GM23338 (cell line): ENCODE measurements at regions not wholly inside any gene's neighbourhood (a gene's known extent, or its start where the extent isn't known, plus 50 kb on each side); places are given as distances from the start of the nearest gene placed in this dataset.

ENCODE experiments used
- ATAC-seq: fragments of 200-7000 bp; cut with Tn5 transposase; 3 replicates; pipeline ENCODE4 v1.9.1; 2020
- DNase-seq: peaks from one replicate; pipeline ENCODE4 v3.0.0-alpha.2; 2015; ENCODE audit warnings: low spot score
- H2AFZ ChIP-seq: fragments of 200-600 bp; sonication (generic); 2 replicates; pipeline ENCODE4 v1.8.0; 2016; ENCODE audit warnings: antibody characterized with exemption, mild to moderate bottlenecking, moderate library complexity
- H3F3A ChIP-seq: fragments of 200-600 bp; sonication (generic); replicated peaks from 2 replicates; pipeline ENCODE4 v1.8.0; 2017; ENCODE audit warnings: antibody characterized with exemption, mixed run types, low read depth
- H3K27ac ChIP-seq: fragments of 200-600 bp; sonication (generic); 2 replicates; pipeline ENCODE4 v1.6.1; 2016; ENCODE audit warnings: low read depth
- H3K27me3 ChIP-seq: fragments of 200-600 bp; sonication (generic); 2 replicates; pipeline ENCODE4 v1.8.0; 2016; ENCODE audit warnings: mild to moderate bottlenecking, mixed run types, moderate library complexity; ENCODE audit not compliant: insufficient read depth
- H3K36me3 ChIP-seq: fragments of 200-600 bp; sonication (generic); 2 replicates; pipeline ENCODE4 v1.8.0; 2016; ENCODE audit warnings: mild to moderate bottlenecking; ENCODE audit not compliant: insufficient read depth
- H3K4me1 ChIP-seq: fragments of 200-600 bp; sonication (generic); 2 replicates; pipeline ENCODE4 v1.8.0; 2016; ENCODE audit warnings: mild to moderate bottlenecking, moderate library complexity; ENCODE audit not compliant: insufficient read depth
- H3K4me2 ChIP-seq: fragments of 200-600 bp; sonication (generic); 2 replicates; pipeline ENCODE4 v1.7.1; 2017; ENCODE audit warnings: mixed run types
- H3K4me3 ChIP-seq: fragments of 200-600 bp; sonication (generic); 2 replicates; pipeline ENCODE4 v1.6.1; 2016; ENCODE audit warnings: mixed run types
- H3K79me2 ChIP-seq: fragments of 200-600 bp; sonication (generic); replicated peaks from 2 replicates; pipeline ENCODE4 v1.8.0; 2017; ENCODE audit warnings: mild to moderate bottlenecking; ENCODE audit not compliant: insufficient read depth
- H3K9me2 ChIP-seq: fragments of 200-600 bp; sonication (generic); 2 replicates; pipeline ENCODE4 v1.8.0; 2017; ENCODE audit not compliant: insufficient read depth
- H4K20me1 ChIP-seq: fragments of 200-600 bp; sonication (generic); replicated peaks from 2 replicates; pipeline ENCODE4 v1.8.0; 2017; ENCODE audit warnings: mild to moderate bottlenecking; ENCODE audit not compliant: insufficient read depth
- H3K27ac Mint-ChIP-seq: 2 replicates; pipeline ENCODE4 v1.8.0; 2020; ENCODE audit warnings: inconsistent platforms, mild to moderate bottlenecking, moderate library complexity, mixed read lengths
- H3K27me3 Mint-ChIP-seq: 3 replicates; pipeline ENCODE4 v1.8.0; 2022; ENCODE audit warnings: low read depth, mild to moderate bottlenecking, moderate library complexity, mixed read lengths, inconsistent platforms; ENCODE audit not compliant: insufficient read depth, poor library complexity
- H3K36me3 Mint-ChIP-seq: 3 replicates; pipeline ENCODE4 v1.8.0; 2021; ENCODE audit warnings: low read depth, mild to moderate bottlenecking, inconsistent platforms, moderate library complexity, mixed read lengths
- H3K4me1 Mint-ChIP-seq: 3 replicates; pipeline ENCODE4 v1.8.0; 2020; ENCODE audit warnings: mild to moderate bottlenecking, inconsistent platforms, mixed read lengths
- H3K4me3 Mint-ChIP-seq: 3 replicates; pipeline ENCODE4 v1.8.0; 2021; ENCODE audit warnings: moderate library complexity, mild to moderate bottlenecking, inconsistent platforms, mixed read lengths
- H3K9me3 Mint-ChIP-seq: 3 replicates; pipeline ENCODE4 v1.8.0; 2020; ENCODE audit warnings: moderate library complexity, mild to moderate bottlenecking, inconsistent platforms, mixed read lengths
- CREB1 ChIP-seq: fragments of 250-450 bp; sonication (Bioruptor Pico); IDR thresholded peaks from 2 replicates; pipeline ENCODE4 v1.5.0; 2020; ENCODE audit warnings: low read depth, mild to moderate bottlenecking, moderate library complexity
- EZH2 ChIP-seq: fragments of 200-600 bp; sonication (generic); IDR thresholded peaks from one replicate; pipeline ENCODE4 v1.8.0; 2017; ENCODE audit warnings: antibody characterized with exemption, mild to moderate bottlenecking, low read depth; ENCODE audit not compliant: unreplicated experiment
- EZH2phosphoT487 ChIP-seq: fragments of 200-600 bp; sonication (generic); IDR thresholded peaks from one replicate; pipeline ENCODE4 v1.8.1; 2018; ENCODE audit warnings: antibody characterized with exemption; ENCODE audit not compliant: unreplicated experiment
- JUNB ChIP-seq: IDR thresholded peaks from one replicate; pipeline ENCODE4 v1.6.1; 2016; ENCODE audit warnings: antibody characterized with exemption; ENCODE audit not compliant: unreplicated experiment
- NANOG ChIP-seq: IDR thresholded peaks from 2 replicates; pipeline ENCODE4 v1.6.1; 2016; ENCODE audit warnings: antibody characterized with exemption, borderline replicate concordance
- POLR2AphosphoS5 ChIP-seq: IDR thresholded peaks from 2 replicates; pipeline ENCODE4 v1.6.1; 2016; ENCODE audit warnings: antibody characterized with exemption, low read depth
- STAT1 ChIP-seq: IDR thresholded peaks from one replicate; pipeline ENCODE4 v1.6.1; 2016; ENCODE audit warnings: antibody characterized with exemption; ENCODE audit not compliant: unreplicated experiment
- ZNF331 ChIP-seq: fragments of 250-450 bp; sonication (Bioruptor Pico); IDR thresholded peaks from 2 replicates; pipeline ENCODE4 v1.5.0; 2020; ENCODE audit warnings: low read depth, mild to moderate bottlenecking, moderate library complexity
- TF ChIP-seq, protein P1 (sequence below), 2 experiments: fragments of 200-600 bp in 1 of 2; sonication (generic) in 1 of 2; conservative IDR thresholded peaks; 2 replicates each; pipeline versions ENCODE4 v1.5.1 to v1.6.1; 2016 to 2017; ENCODE audit warnings: antibody characterized with exemption in 2 of 2, low read depth in 2 of 2, mild to moderate bottlenecking in 2 of 2, moderate library complexity in 1 of 2
- TF ChIP-seq, protein P2 (sequence below): IDR thresholded peaks from one replicate; pipeline ENCODE4 v1.6.1; 2018; ENCODE audit warnings: antibody characterized with exemption; ENCODE audit not compliant: unreplicated experiment
- TF ChIP-seq, protein P3 (sequence below): IDR thresholded peaks from 2 replicates; pipeline ENCODE4 v1.6.1; 2016; ENCODE audit warnings: antibody characterized with exemption

DNA sequence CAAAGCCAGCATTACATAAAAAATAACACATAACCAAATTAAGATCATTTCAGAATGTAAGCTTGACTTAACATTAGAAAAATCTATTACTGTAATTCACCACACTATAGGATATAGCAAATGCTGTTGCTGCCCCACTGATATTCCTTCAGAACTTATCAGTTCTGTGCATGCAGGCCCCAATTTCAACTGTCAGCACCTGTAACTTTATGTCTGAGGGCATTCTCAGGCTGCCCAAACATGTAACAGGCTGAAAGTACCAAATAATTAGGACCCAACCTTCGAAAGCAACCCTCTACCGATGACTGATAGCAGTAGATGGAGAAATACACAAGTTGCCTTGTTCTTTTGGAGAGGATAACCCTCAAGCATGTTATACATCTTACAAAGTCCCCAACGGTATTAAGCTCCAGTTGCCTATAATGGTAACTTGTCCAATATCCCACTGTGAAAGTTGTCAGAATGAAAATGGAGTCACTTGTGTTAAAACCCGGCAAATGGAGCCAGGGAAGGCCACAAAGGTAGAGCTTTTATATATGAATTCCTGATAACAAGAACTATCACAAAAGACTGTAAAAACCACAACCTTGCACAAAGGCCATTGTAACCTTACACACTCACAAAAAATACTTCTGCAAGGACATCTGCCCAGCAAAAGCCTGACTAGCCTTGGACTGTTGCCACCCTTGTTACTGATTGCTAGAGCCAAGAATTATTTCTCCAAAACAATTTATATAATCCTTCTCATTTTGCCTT is 66.9 kb upstream of the ZNF746 start:
- DNase-seq (no peak), ATAC-seq (no peak)
- Mint-ChIP-seq H3K4me3 (no peak overlapping the region), H3K36me3 (peaks cover 30% of the 10 kb centered on the region), H3K4me1 (no peaks in the 10 kb centered on the region), H3K27ac (no peak overlapping the region), H3K9me3 (peaks cover 11% of the 10 kb centered on the region), H3K27me3 (peaks cover 4% of the 10 kb centered on the region)
- no peaks in the 10 kb centered on the region for H3K79me2 ChIP-seq
- no peaks in the 10 kb centered on the region for H3K9me2 ChIP-seq
- H3K4me2 ChIP-seq = no peak overlapping the region
- TF ChIP-seq, protein P1, sequence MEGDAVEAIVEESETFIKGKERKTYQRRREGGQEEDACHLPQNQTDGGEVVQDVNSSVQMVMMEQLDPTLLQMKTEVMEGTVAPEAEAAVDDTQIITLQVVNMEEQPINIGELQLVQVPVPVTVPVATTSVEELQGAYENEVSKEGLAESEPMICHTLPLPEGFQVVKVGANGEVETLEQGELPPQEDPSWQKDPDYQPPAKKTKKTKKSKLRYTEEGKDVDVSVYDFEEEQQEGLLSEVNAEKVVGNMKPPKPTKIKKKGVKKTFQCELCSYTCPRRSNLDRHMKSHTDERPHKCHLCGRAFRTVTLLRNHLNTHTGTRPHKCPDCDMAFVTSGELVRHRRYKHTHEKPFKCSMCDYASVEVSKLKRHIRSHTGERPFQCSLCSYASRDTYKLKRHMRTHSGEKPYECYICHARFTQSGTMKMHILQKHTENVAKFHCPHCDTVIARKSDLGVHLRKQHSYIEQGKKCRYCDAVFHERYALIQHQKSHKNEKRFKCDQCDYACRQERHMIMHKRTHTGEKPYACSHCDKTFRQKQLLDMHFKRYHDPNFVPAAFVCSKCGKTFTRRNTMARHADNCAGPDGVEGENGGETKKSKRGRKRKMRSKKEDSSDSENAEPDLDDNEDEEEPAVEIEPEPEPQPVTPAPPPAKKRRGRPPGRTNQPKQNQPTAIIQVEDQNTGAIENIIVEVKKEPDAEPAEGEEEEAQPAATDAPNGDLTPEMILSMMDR (conservative IDR thresholded peaks at IDR 0.05; ENCODE audit: low read depth in 2 of 2) = no peak
- TF ChIP-seq, protein P2, sequence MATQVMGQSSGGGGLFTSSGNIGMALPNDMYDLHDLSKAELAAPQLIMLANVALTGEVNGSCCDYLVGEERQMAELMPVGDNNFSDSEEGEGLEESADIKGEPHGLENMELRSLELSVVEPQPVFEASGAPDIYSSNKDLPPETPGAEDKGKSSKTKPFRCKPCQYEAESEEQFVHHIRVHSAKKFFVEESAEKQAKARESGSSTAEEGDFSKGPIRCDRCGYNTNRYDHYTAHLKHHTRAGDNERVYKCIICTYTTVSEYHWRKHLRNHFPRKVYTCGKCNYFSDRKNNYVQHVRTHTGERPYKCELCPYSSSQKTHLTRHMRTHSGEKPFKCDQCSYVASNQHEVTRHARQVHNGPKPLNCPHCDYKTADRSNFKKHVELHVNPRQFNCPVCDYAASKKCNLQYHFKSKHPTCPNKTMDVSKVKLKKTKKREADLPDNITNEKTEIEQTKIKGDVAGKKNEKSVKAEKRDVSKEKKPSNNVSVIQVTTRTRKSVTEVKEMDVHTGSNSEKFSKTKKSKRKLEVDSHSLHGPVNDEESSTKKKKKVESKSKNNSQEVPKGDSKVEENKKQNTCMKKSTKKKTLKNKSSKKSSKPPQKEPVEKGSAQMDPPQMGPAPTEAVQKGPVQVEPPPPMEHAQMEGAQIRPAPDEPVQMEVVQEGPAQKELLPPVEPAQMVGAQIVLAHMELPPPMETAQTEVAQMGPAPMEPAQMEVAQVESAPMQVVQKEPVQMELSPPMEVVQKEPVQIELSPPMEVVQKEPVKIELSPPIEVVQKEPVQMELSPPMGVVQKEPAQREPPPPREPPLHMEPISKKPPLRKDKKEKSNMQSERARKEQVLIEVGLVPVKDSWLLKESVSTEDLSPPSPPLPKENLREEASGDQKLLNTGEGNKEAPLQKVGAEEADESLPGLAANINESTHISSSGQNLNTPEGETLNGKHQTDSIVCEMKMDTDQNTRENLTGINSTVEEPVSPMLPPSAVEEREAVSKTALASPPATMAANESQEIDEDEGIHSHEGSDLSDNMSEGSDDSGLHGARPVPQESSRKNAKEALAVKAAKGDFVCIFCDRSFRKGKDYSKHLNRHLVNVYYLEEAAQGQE = no peak
- TF ChIP-seq EZH2 = no peak
- TF ChIP-seq, protein P3, sequence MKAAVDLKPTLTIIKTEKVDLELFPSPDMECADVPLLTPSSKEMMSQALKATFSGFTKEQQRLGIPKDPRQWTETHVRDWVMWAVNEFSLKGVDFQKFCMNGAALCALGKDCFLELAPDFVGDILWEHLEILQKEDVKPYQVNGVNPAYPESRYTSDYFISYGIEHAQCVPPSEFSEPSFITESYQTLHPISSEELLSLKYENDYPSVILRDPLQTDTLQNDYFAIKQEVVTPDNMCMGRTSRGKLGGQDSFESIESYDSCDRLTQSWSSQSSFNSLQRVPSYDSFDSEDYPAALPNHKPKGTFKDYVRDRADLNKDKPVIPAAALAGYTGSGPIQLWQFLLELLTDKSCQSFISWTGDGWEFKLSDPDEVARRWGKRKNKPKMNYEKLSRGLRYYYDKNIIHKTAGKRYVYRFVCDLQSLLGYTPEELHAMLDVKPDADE = no peak
- no peak for TF ChIP-seq ZNF331
- no peak for TF ChIP-seq JUNB
- no peak for TF ChIP-seq CREB1 (CRISPR knock-in tag)
- no peak for TF ChIP-seq EZH2phosphoT487
- no peak for TF ChIP-seq POLR2AphosphoS5
- TF ChIP-seq STAT1 = no peak
- no peak for TF ChIP-seq NANOG
- H3K36me3 ChIP-seq = peaks cover 9% of the 10 kb centered on the region; the same call in 1 of the 2 replicates
- peaks cover 6% of the 10 kb centered on the region; the same call in 1 of the 2 replicates for H4K20me1 ChIP-seq
- H3K27ac ChIP-seq = no peak overlapping the region
- H3K27me3 ChIP-seq = no peaks in the 10 kb centered on the region
- H2AFZ ChIP-seq = no peak overlapping the region
- H3F3A ChIP-seq = no peaks in the 10 kb centered on the region
- H3K4me3 ChIP-seq = no peak overlapping the region
- H3K4me1 ChIP-seq = no peaks in the 10 kb centered on the region
